HG03025 (cell line): ENCODE measurements at regions not wholly inside any gene's neighbourhood (a gene's known extent, or its start where the extent isn't known, plus 50 kb on each side); places are given as distances from the start of the nearest gene placed in this dataset.
"Not testable (repeated sequence)": the region's sequence is repeated elsewhere in the genome, so short reads cannot be mapped to it uniquely, and the experiment has no call there.

ENCODE experiments used
- ATAC-seq: cut with Tn5 transposase; IDR thresholded peaks from one replicate; pipeline ENCODE4 v1.9.1; 2021; ENCODE audit warnings: mild to moderate bottlenecking, moderate library complexity; ENCODE audit not compliant: unreplicated experiment, low FRiP score

DNA sequence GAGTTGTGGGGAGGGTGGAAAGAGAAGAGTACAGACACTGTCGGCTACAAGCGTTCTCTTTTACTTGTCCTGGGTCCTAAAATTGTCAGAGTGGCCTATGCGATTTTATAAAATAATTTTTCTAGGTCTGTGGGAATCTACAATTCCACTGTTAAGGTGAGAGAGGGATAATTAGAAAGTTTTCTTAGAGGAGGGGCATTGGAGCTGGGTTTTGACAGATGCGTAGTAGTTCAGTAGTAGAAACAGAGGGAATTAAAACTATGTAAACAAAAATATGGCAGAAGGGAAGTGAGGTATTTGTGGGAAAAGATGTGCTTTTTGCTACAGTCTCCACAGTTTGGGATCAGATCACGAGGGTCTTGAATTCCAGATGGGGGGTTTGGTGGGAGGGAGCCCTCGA, 129.1 kb upstream of the SHB start:
- no peak for ATAC-seq

DNA sequence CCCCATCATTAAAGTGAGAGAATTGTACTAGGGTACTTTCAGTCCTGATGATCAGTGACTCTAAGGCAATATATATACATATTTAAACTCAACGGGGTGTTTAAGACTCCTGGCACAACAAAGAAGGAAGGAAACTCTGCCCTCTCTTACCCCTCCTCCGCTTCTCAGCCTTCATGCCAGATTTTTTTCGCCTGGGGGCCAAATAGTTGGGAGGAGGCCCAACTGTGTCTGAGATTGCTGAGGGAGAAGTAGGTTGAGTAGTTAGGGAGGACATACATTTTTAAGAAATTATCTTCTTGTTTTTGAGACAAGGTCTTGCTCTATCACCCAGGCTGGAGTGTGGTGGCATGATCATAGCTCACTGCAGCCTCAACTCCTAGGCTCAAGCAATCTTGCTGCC, 127.7 kb upstream of the SHB start:
- ATAC-seq: no peak

DNA sequence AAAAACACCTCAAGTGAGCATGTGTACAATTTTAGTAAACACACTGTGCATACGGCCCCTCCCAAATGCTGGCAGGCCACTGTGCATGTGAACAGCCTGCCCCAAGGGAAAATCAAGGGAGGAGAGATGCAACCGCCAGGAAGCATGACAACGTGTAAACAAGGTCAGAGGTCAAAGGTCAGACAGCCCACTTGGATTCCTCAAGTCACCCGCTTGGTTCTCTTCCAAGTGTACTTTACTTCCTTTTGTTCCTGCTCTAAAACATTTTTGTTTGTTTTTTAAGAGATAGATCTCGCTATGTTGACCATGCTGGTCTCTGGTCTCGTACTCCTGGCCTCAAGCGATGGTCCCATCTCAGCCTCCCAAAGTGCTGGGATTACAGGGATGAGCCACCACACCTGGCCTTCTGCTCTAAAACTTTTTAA, 126.7 kb upstream of the SHB start:
- no peak for ATAC-seq

DNA sequence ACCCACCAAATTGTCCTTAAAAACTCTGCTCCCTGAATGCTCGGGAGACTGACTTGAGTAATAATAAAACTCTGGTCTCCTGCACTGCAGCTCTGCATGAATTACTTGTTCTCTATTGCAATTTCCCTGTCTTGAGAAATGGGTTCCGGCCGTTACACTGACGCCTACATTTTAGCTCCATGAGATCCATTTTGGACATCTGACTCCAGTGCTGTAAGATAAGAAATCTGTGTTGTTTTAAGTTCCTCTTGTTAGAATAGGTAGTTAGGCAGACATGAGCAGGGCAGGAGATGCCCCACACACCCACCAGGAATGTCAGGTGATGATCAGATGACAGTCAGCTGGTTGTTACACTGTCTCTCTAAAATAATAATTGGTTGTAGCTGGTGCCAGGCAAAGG, 125.8 kb upstream of the SHB start:
- ATAC-seq: no peak

DNA sequence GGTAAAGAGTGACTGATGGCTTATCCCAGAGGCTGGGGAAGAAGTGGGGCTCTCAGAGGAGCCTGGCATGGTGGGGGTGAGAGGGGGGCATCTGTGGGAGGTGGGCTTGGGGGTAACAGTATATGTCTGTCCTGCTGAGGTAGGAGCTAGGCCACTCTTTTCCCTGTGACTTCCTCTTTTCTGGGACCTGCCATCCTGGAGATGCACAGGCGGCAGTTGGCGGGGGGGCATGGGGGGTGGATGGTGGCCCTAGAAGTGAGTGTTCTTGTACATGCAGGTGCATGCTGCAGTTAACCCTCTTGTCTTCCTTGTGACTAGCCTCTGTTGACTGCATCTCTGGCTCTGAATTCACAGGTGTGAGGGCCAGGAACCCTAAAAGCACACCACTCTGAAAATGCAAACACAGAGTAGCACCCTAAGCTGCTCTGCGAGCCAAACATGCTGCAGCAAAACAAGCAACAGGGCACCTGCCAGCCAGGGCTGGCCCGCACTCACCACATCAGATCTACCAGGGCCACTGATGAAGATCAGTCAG, 123.8 kb upstream of the SHB start:
- no peak for ATAC-seq

DNA sequence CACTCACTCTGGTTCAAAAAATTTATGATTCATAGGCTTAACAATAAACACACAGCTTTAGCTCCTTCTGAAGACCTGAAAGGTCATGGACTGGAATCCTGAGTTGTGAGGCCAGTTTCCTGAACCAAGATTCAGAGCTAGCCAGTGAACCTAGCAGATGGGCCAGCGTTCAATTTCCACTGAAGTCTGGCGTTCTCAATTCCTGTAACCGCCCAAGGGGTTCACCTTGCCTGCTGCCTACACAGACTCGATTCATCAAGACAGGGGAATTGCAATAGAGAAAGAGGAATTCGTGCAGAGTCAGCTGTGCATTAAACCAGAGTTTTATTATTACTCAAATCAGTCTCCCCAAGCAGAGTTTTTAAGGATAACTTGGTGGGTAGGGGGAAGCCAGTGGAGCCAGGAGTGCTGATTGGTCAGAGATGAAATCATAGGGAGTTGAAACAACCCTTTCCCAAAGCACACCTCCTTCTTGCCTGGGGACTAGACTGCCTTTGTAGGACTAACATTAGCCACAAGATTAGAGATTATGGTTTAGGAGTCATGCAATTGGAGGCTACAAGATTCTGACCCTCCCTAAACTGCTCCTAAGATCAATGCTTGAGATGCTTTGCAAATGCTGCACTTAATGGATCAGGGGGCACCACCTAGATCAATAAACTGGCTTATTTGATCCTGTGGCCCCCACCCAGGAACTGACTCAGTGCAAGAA, 117.5 kb upstream of the SHB start:
- ATAC-seq: no peak

DNA sequence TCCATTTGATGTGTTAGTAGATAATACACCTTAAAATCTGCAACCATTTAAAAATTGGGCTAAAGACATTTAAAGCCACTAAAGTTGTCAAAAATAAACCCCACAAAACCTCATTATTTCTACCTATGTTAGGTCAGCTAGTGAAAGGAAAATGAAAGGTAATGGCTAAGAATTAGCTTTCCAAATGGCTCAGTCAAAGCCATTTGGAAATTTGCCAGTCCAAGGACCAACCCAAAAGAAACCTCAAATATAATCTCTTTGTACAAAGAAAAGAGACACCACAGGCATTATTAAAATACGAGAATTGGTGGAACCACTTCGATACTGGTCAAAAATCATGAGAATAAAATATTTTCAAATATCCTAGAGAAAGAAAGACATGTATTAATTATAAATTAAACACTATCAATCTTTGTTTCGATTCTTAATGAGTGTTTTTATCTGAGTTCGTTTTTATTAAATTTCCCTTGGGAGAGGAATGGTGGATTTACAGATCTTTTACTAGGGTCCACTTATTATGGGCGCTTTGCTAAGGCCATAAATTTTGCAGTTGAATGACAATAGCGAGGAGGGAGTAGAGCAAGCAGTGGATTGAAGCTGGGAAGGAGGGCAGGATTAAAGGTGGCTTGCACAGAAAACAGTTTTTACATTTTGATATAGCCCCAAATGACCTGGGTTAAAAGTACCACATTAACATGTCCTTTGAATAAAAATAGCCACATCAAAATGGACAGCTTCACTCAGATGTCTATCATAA, 116.8 kb upstream of the SHB start:
- ATAC-seq: no peak

DNA sequence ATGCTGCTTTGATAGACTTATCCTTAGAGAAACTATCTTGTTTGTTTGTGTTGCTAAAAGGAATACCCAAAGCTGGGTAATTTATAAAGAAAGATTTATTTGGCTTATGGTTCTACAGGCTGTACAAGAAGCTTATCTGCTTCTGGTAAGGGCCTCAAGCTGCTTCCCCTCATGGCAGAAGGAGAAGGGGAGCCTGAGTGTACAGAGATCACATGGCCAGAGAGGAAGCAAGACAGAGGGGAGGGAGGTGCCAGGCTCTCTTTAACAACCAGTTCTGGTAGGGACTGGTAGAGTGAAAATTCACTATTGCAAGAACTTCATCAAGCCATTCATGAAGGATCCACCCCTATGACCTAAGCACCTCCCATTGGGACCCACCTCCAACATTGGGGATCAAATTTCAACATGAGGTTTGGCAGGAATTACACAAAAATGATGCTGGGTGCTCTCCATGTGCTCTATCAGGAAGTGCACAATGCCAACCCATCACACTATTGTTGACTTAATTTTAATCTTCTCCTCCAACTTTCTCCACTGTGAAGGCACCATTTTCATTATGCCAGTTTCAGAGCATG, 115.1 kb upstream of the SHB start:
- ATAC-seq: no peak

DNA sequence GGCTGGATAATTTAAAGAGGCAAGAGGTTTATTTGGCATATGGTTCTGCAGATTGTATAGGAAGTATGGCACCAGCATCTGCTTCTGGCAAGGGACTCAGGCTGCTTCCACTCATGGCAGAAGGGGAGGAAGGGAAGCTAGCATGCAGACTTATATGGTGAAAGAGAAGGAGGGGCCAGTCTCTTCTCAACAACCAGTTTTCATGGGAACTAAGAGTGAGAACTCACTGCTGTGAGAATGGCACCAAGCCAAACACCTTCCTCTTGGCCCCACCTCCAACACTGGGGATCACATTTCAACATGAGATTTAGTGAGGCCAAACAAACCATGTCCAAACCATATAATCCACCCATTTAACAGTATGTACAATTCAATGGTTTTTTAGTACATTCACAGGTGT, 113.3 kb upstream of the SHB start:
- ATAC-seq: no peak

DNA sequence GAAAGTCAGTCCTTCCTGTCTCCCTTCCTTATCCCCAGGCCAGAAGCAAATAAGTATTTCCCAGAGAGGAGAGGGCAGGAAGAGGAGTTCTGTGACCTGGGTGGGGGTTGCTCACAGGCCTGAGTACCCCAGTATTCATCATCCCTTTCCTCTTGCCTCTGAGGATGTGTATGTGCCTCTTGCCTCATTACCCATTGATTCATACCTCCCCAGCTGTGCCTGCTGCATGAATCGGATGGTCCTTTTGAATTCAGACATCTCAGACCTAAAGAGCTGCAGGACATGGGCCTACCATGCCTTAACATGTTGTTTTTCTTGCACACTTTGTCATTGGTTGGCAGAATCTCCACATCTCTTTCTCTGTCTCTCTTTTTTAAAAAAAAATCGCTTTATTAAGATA, 112.8 kb upstream of the SHB start:
- no peak for ATAC-seq

DNA sequence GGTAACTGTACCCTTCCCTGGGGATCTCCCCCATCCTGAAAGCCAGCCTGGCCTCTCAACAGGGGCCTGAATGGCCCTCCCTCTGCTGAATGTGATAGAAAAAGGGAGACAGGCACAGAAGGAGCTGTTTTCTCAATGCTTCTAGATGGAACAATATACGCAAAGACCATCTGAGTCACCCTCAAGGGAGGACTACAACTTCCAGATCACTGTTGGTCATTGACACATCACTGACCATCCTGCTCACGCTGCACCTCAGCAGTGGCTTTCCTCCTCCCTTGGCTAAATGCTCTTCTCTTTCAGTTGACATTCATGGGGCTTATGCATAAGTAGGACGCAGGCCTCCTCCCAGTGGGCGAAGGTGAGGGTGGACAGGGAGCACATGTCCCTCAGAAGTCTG, 112.2 kb upstream of the SHB start:
- no peak for ATAC-seq

DNA sequence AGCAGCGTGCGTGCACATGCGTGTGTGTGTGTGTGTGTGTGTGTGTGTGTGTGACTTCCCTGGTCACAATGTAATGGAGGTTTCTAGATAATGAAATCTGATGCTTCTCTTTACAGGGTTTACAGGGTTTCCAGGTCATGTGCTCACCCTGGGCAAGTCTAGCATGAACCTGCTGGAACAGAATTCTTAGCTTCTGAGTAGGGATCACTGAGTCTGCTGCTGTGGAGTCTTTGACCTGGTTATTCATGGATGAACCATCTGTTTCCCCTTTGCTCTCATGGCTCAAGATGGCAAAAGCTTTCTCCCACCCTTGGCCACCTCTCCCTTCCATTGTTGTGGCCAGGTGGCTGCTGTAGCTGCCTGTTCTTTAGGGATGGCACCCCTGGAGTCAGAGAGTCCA, 111.6 kb upstream of the SHB start:
- no peak for ATAC-seq

DNA sequence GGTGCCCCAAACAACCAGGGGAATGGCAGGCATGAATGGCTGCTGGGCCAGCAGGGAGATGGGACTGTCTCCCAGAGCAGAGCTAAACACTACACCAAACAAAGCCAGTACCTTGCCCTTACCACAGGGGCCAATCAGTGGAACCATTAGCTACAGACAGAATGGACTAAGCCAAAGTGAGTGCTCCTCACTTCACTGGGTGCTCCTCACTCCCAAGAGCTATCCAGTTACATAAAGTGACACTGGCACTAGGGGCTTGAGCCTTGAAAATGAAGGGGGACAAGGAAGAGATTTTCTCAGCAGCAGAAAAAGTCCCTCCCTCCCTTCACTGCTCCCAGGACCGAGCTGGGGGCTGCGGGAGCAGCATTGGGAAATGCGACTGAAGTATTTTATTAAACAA, 110.9 kb upstream of the SHB start:
- no peak for ATAC-seq

DNA sequence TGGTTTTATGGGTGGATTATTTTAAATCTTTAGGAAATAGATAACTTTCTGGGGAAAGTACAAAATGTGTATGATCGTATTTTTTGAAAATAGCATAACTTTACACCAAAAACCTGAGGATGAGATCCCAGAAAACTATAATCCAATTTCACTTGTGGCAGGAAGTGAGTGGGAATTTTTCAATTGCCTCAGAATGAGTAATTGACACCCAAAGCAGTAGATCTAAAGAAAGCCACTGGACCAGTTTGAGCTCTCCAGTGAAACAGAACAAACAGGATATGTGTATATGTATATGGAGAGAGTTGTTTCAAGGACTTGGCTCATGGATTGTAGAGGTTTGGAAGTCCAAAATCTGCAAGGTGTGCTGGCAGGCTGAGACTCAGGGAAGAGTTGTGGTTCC, 109.2 kb upstream of the SHB start:
- ATAC-seq: no peak

DNA sequence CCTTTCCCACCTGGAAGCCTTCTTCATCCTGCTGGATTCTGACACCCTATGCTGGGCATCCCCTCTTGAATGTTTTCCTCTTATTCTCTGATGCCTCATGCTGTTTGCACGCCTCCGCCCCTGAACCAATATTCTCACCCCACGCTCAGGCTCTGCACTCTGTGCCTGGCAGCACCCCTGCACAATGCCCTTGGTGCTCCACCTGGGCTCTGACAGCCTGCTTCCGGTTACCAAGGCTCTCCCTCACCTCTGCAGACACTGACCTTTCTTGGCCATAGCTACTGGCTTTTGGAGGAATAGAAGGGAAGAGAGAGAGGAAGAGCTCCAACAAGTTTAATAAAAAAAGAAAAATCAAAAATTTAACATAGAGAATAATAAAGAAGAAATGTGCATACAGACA, 108.7 kb upstream of the SHB start:
- no peak for ATAC-seq

DNA sequence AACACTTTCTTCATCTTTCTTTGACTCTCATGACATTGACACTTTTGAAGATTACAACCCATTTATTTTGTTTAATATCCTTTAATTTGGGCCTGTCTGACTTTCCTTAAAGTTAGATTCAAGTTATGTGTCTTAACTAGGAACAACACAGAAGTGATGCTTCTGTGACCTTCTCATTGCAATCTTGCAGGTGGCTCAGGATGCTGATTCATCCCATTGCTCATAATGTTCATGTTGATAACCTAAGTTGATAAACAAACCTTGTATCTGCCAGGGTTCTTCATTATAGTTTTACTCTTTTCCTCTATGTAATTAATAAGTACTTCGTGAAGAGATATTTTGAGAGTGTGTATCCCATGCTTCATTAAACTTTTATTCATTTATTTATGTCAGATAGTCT, 107.2 kb upstream of the SHB start:
- no peak for ATAC-seq

DNA sequence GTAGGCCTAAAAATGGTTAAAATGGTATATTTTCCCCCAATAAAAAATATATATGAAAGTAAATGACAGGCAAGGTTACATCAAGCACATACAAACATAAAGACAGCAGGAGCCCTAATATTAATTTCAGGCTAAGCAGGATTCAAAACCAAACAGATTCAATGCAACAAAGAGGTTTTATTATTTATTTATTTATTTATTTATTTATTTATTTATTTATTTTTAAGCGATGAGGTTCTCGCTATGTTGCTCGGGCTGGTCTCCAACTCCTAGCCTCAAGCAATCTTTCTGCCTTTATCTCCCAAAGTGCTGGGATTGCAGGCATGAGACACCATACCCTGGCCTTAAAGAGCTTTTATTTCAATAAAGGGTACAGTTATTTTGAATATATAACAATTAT, 106.4 kb upstream of the SHB start:
- no peak for ATAC-seq

DNA sequence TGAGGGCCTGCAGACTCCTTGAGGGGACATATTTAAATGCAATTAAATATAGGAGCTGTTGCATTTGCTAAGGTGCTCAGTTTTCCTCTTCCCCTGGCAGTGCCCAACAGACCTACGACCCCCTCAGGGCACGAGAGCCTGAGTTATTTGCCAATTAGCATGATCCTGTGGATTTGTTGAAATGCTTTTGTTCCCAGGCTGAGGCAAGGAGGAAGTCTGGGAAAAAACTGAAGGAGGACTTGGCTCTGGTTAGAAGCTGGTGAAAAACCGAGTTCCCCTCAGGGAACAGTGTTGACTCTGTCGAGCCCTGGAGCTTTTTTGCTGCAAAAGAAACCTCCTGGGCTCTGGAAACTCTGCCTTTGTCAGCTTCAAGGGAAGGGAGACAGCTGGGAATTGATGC, 103.6 kb upstream of the SHB start:
- no peak for ATAC-seq

DNA sequence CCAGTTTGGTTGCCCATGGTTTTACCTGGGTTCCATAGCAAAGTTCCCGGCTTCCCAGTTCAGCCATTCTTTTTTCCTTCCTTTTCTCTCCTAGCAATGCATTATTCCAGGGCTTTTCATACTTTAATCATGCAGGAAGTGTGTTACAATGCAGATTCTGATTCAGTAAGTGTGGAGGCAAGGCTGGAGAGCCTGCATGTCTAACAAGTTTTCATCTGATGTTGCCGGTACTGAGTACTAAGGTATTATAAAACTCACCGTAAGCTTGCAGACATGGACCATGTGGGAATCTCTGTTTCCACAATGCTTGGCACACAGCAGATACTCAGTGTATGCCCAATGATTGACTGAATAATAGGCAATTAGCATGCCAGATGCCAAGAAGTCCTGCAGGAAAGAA, 102.9 kb upstream of the SHB start:
- no peak for ATAC-seq

DNA sequence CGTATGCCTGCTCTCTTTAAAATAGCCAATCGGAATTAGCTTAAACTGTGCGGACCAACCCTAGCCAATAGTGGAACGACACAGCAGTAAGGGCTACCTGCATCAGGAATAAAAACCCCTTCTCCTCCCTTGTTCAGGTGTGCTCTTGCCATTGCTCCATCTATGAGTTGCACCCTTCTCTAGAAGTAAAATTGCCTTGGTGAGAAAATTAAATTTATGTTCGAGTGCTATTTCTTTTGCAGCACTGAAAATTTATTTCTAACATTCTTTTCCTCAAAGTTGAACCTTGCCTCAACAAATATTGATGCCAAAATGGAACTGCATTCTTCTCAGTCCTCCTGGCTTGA, 102.5 kb upstream of the SHB start:
- no peak for ATAC-seq

DNA sequence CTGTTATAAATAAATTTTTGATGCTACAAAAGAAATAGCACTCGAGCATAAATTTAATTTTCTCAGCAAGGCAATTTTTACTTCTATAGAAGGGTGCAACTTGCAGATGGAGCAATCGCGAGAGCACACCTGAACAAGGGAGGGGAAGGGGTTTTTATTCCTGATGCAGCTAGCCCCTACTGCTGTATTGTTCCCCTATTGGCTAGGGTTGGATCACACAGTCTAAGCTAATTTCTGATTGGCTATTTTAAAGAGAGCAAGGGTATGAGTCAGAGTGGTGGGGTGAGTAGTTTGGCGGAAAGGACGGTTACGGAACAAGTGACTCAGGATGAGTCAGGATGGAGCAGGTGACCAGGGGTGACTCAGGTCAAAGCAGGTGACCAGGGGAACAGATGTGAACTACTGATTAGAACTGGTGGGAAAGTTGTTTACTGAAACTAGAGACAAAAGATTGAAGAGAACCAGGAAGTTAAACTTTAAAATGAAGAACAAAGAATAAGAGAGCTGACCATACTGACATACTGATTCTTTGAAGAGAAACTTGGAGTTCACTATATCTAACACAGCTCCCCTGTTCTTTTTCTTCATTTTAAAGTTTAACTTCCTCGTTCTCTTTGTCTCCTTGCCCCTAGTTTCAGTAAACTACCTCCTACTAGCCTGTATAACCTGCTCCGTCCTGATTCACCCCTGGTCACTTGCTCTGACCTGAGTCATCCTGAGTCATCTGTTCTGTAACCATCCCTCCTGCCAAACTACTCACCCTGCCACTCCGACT, 101.9 kb upstream of the SHB start:
- not testable (repeated sequence) for ATAC-seq
